Vagina (tissue), 2 donors: ENCODE measurements at regions not wholly inside any gene's neighbourhood (a gene's known extent, or its start where the extent isn't known, plus 50 kb on each side); places are given as distances from the start of the nearest gene placed in this dataset.
A peak's percentile ranks its signal among the peaks of the same experiment; 100 is the strongest.

Experiments used
- DNase-seq, 2 donors: peaks; one replicate each; pipeline ENCODE4 v3.0.0-alpha.2; 2017; ENCODE audit errors: extremely low spot score in 2 of 2
- H3K27ac ChIP-seq: fragments of 200-600 bp; sonication (generic); one replicate; pipeline ENCODE4 v1.5.1; 2019
- H3K27me3 ChIP-seq: fragments of 200-600 bp; sonication (generic); one replicate; pipeline ENCODE4 v1.5.1; 2019
- H3K36me3 ChIP-seq, 2 donors: fragments of 200-600 bp; sonication (generic); one replicate each; pipeline ENCODE4 v1.5.1; 2017 to 2019
- H3K4me1 ChIP-seq: fragments of 200-600 bp; sonication (generic); one replicate; pipeline ENCODE4 v1.5.1; 2019
- H3K4me3 ChIP-seq, 2 donors: fragments of 200-600 bp; sonication (generic); 1 replicate in 1 of 2; 2 replicates in 1 of 2; pipeline ENCODE4 v1.5.1; 2016 to 2019
- H3K9me3 ChIP-seq: fragments of 200-600 bp; sonication (generic); one replicate; pipeline ENCODE4 v1.5.1; 2019
- POLR2A ChIP-seq, 2 donors: fragments of 450-650 bp; IDR thresholded peaks; one replicate each; pipeline ENCODE4 v1.6.1; 2017; ENCODE audit warnings: antibody characterized with exemption in 2 of 2, mild to moderate bottlenecking in 2 of 2, moderate library complexity in 2 of 2
- POLR2AphosphoS5 ChIP-seq, 2 donors: sonication (generic); formaldehyde crosslinking; IDR thresholded peaks; one replicate each; pipeline ENCODE4 v1.9.0; 2017; ENCODE audit warnings: antibody characterized with exemption in 2 of 2, mild to moderate bottlenecking in 2 of 2, low read depth in 1 of 2; ENCODE audit not compliant: insufficient read depth in 1 of 2
- intact Hi-C: fragments of 100-400 bp; cut with DNase I; formaldehyde crosslinking; loops from one replicate; pipeline ENCODE4 v1.15.1; 2023
- TF ChIP-seq, protein P1 (sequence below), 3 experiments: fragments of 450-650 bp in 2 of 3; fragments of 200-600 bp in 1 of 3; sonication (generic) in 1 of 3; IDR thresholded peaks; one replicate each; pipeline ENCODE4 v1.5.1; 2017 to 2019; ENCODE audit warnings: antibody characterized with exemption in 3 of 3, mild to moderate bottlenecking in 2 of 3, moderate library complexity in 2 of 3

DNA sequence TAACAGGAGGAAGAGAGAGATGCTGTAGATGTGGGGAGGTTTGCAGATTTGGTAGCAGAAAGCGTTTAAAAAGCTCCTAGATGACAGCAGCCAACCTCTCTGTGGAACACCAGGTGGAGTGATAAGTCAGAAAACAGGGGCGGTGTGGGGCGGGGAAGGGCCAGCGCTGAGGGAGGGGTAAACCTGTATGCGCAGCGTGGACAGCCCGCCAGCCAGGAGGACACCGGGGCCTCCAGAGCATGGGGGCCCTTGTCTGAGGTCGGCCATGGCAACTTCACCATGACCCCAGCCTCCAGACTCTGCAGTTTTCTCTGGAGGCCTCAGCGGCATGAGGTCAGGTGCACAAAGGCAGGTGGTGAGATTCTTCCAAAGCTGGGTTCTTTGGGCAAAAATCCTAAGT lies 423.7 kb downstream of the BRD1 start:
- DNase-seq: peak in 1 of 2 donors; percentile 70
- Histone ChIP-seq H3K4me1 (no peaks in the 10 kb centered on the region), H3K4me3 (no peak overlapping the region), H3K9me3 (no peaks in the 10 kb centered on the region), H3K27ac (no peak overlapping the region), H3K27me3 (no peaks in the 10 kb centered on the region), H3K36me3 (no peaks in the 10 kb centered on the region)
- TF ChIP-seq, protein P1, sequence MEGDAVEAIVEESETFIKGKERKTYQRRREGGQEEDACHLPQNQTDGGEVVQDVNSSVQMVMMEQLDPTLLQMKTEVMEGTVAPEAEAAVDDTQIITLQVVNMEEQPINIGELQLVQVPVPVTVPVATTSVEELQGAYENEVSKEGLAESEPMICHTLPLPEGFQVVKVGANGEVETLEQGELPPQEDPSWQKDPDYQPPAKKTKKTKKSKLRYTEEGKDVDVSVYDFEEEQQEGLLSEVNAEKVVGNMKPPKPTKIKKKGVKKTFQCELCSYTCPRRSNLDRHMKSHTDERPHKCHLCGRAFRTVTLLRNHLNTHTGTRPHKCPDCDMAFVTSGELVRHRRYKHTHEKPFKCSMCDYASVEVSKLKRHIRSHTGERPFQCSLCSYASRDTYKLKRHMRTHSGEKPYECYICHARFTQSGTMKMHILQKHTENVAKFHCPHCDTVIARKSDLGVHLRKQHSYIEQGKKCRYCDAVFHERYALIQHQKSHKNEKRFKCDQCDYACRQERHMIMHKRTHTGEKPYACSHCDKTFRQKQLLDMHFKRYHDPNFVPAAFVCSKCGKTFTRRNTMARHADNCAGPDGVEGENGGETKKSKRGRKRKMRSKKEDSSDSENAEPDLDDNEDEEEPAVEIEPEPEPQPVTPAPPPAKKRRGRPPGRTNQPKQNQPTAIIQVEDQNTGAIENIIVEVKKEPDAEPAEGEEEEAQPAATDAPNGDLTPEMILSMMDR (IDR thresholded peaks at IDR 0.05): no peak
- TF ChIP-seq POLR2AphosphoS5 (IDR thresholded peaks at IDR 0.05; ENCODE audit: insufficient read depth in 1 of 2, low read depth in 1 of 2) (no peak), POLR2A (IDR thresholded peaks at IDR 0.05) (no peak)
- intact Hi-C loops: no loop called here

DNA sequence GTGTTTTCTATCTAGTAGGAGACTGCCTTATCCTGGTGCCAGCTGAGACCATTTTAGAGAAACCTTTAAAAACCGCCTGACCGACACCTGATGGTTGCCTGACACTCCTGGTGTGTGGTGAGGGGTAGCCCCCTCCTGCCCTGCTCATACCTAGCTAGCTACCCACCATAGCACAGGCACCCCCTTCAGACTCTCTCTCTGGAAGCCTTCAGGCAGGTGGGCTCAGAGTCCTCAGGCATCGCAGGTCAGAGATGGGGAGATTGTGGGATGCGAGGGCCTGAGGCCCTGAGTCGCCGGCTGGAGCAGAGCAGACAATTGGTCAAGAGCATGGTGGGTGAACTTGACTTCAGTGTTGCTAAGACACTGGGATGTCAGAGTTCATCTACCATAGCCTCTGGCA lies 424.6 kb downstream of the BRD1 start:
- Histone ChIP-seq H3K36me3 (no peaks in the 10 kb centered on the region), H3K27me3 (no peaks in the 10 kb centered on the region), H3K4me1 (no peaks in the 10 kb centered on the region), H3K27ac (no peak overlapping the region), H3K4me3 (no peak overlapping the region), H3K9me3 (no peaks in the 10 kb centered on the region)
- no peak for TF ChIP-seq POLR2A (IDR thresholded peaks at IDR 0.05)
- TF ChIP-seq, protein P1 (IDR thresholded peaks at IDR 0.05): no peak
- TF ChIP-seq POLR2AphosphoS5 (IDR thresholded peaks at IDR 0.05; ENCODE audit: insufficient read depth in 1 of 2, low read depth in 1 of 2): no peak
- intact Hi-C loops: no loop called here
- DNase-seq: peak in 1 of 2 donors; percentile 92

GRCh38 chr22:49402169-49402568 lies 425.5 kb downstream of the BRD1 start:
- H3K27me3 ChIP-seq: peaks cover 3% of the 10 kb centered on the region
- TF ChIP-seq, protein P1 (IDR thresholded peaks at IDR 0.05): no peak

DNA sequence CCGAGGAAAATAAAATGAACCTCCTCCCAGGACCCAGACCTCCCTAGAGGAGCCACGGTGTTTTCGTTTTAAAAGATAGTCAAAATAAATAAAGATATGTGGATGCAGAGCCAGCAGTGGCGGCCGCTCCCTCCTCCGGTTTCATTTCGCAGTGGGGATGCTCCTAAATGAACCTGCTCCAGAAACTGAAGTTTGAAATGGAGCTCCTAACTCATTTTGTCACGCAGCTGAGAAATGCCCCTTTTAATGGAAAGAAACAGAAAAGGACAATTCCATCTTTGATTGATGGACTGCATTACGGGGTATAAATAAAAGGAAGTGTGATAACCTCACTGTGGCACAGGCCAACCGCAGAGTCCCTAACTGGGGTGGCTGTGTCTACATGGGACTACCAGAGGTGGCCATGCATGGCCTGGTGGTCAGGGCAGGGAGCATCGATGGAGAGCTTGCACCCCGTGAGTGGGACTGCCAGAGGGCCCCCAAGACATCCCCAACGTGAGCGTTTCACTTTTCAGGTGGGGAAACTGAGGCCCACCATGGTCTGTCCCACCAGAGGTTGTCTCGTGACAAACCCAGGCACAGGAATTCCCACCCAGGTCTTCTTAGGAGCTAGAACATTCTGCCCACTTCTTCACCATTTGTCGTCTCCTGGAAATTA lies 426.6 kb downstream of the BRD1 start:
- peak in 1 of 2 donors; percentile 70 for DNase-seq
- intact Hi-C loops: no loop called here
- H3K9me3 ChIP-seq: no peaks in the 10 kb centered on the region
- H3K27me3 ChIP-seq: peaks cover 3% of the 10 kb centered on the region
- H3K27ac ChIP-seq: no peak overlapping the region
- H3K36me3 ChIP-seq: no peaks in the 10 kb centered on the region
- no peak overlapping the region for H3K4me3 ChIP-seq
- H3K4me1 ChIP-seq: no peaks in the 10 kb centered on the region
- TF ChIP-seq POLR2AphosphoS5 (IDR thresholded peaks at IDR 0.05; ENCODE audit: insufficient read depth in 1 of 2, low read depth in 1 of 2): no peak
- TF ChIP-seq, protein P1 (IDR thresholded peaks at IDR 0.05): no peak
- no peak for TF ChIP-seq POLR2A (IDR thresholded peaks at IDR 0.05)

More at GRCh38 chr22:49402169-49402568, 425.5 kb downstream of the BRD1 start:
- Histone ChIP-seq H3K27ac (no peak overlapping the region), H3K36me3 (no peaks in the 10 kb centered on the region), H3K4me3 (no peak overlapping the region), H3K4me1 (no peaks in the 10 kb centered on the region), H3K9me3 (no peaks in the 10 kb centered on the region)
- DNase-seq: peak in 1 of 2 donors; percentile 74
- intact Hi-C loops: no loop called here

GRCh38 chr22:49400136-49400940 lies 427.3 kb downstream of the BRD1 start:
- no peak overlapping the region for H3K27ac ChIP-seq
- peaks cover 3% of the 10 kb centered on the region for H3K27me3 ChIP-seq
- peak in 1 of 2 donors; percentile 58 for DNase-seq
- H3K9me3 ChIP-seq: no peaks in the 10 kb centered on the region
- TF ChIP-seq, protein P1 (IDR thresholded peaks at IDR 0.05): no peak
- TF ChIP-seq POLR2AphosphoS5 (IDR thresholded peaks at IDR 0.05; ENCODE audit: insufficient read depth in 1 of 2, low read depth in 1 of 2): no peak
- TF ChIP-seq POLR2A (IDR thresholded peaks at IDR 0.05): no peak
- H3K36me3 ChIP-seq: no peaks in the 10 kb centered on the region
- intact Hi-C loops: no loop called here
- no peaks in the 10 kb centered on the region for H3K4me1 ChIP-seq
- no peak overlapping the region for H3K4me3 ChIP-seq
